ENCODE measurements at regions not wholly inside any gene's neighbourhood (a gene's known extent, or its start where the extent isn't known, plus 50 kb on each side); places are given as distances from the start of the nearest gene placed in this dataset.
"Not testable (repeated sequence)": the region's sequence is repeated elsewhere in the genome, so short reads cannot be mapped to it uniquely, and the experiment has no call there.

GRCh38 chr5:6302075-6302474 is 76.3 kb downstream of the MED10 start:
- Histone ChIP-seq H3K27ac (ENCODE audit: low read depth, low read length) (no peak overlapping the region), H3K9me3 (ENCODE audit: control insufficient read depth in 5 of 5, low read length in 5 of 5) (no peaks in the 10 kb centered on the region), H3K4me1 (ENCODE audit: control insufficient read depth in 5 of 5, insufficient read depth in 5 of 5, low read length in 5 of 5) (no peaks in the 10 kb centered on the region), H3K9ac (ENCODE audit: low read length in 5 of 5) (no peak overlapping the region), H3K36me3 (ENCODE audit: control insufficient read depth in 5 of 5, insufficient read depth in 5 of 5, low read length in 5 of 5) (no peaks in the 10 kb centered on the region), H3K4me3 (ENCODE audit: low read depth in 1 of 5, low read length in 5 of 5) (no peak overlapping the region), H3K27me3 (ENCODE audit: control insufficient read depth in 5 of 5, insufficient read depth in 4 of 5, low read length in 5 of 5) (no peaks in the 10 kb centered on the region)

- no peak overlapping the region for H3K27ac ChIP-seq (ENCODE audit: low read depth, low read length)
- no peaks in the 10 kb centered on the region for H3K27me3 ChIP-seq (ENCODE audit: control insufficient read depth in 5 of 5, insufficient read depth in 4 of 5, low read length in 5 of 5)
- no peaks in the 10 kb centered on the region for H3K36me3 ChIP-seq (ENCODE audit: control insufficient read depth in 5 of 5, insufficient read depth in 5 of 5, low read length in 5 of 5)
- no peaks in the 10 kb centered on the region for H3K4me1 ChIP-seq (ENCODE audit: control insufficient read depth in 5 of 5, insufficient read depth in 5 of 5, low read length in 5 of 5)
- no peak overlapping the region for H3K4me3 ChIP-seq (ENCODE audit: low read depth in 1 of 5, low read length in 5 of 5)
- H3K9ac ChIP-seq (ENCODE audit: low read length in 5 of 5): no peak overlapping the region
- peaks cover 0 to 3% (median 0%) of the 10 kb centered on the region in 5 donors for H3K9me3 ChIP-seq (ENCODE audit: control insufficient read depth in 5 of 5, low read length in 5 of 5)
These were observed 81.8 kb downstream of the MED10 start for GRCh38 chr5:6296524-6296923.

GRCh38 chr5:6291961-6292360 is 86.4 kb downstream of the MED10 start:
- peaks cover 0 to 3% (median 0%) of the 10 kb centered on the region in 5 donors for H3K9me3 ChIP-seq (ENCODE audit: control insufficient read depth in 5 of 5, low read length in 5 of 5)
- H3K27me3 ChIP-seq (ENCODE audit: control insufficient read depth in 5 of 5, insufficient read depth in 4 of 5, low read length in 5 of 5): no peaks in the 10 kb centered on the region
- H3K4me1 ChIP-seq (ENCODE audit: control insufficient read depth in 5 of 5, insufficient read depth in 5 of 5, low read length in 5 of 5): no peaks in the 10 kb centered on the region
- no peaks in the 10 kb centered on the region for H3K36me3 ChIP-seq (ENCODE audit: control insufficient read depth in 5 of 5, insufficient read depth in 5 of 5, low read length in 5 of 5)
- no peak overlapping the region for H3K27ac ChIP-seq (ENCODE audit: low read depth, low read length)
- H3K4me3 ChIP-seq (ENCODE audit: low read depth in 1 of 5, low read length in 5 of 5): no peak overlapping the region
- H3K9ac ChIP-seq (ENCODE audit: low read length in 5 of 5): no peak overlapping the region

GRCh38 chr5:6289239-6289638 is 89.1 kb downstream of the MED10 start:
- Histone ChIP-seq H3K4me1 (ENCODE audit: control insufficient read depth in 5 of 5, insufficient read depth in 5 of 5, low read length in 5 of 5) (no peaks in the 10 kb centered on the region), H3K36me3 (ENCODE audit: control insufficient read depth in 5 of 5, insufficient read depth in 5 of 5, low read length in 5 of 5) (no peaks in the 10 kb centered on the region), H3K9ac (ENCODE audit: low read length in 5 of 5) (no peak overlapping the region), H3K4me3 (ENCODE audit: low read depth in 1 of 5, low read length in 5 of 5) (no peak overlapping the region), H3K27ac (ENCODE audit: low read depth, low read length) (no peak overlapping the region), H3K27me3 (ENCODE audit: control insufficient read depth in 5 of 5, insufficient read depth in 4 of 5, low read length in 5 of 5) (no peaks in the 10 kb centered on the region), H3K9me3 (ENCODE audit: control insufficient read depth in 5 of 5, low read length in 5 of 5) (no peaks in the 10 kb centered on the region)

GRCh38 chr5:6287176-6287575 is 91.2 kb downstream of the MED10 start:
- Histone ChIP-seq H3K4me3 (ENCODE audit: low read depth in 1 of 5, low read length in 5 of 5) (no peak overlapping the region), H3K36me3 (ENCODE audit: control insufficient read depth in 5 of 5, insufficient read depth in 5 of 5, low read length in 5 of 5) (no peaks in the 10 kb centered on the region), H3K27me3 (ENCODE audit: control insufficient read depth in 5 of 5, insufficient read depth in 4 of 5, low read length in 5 of 5) (no peaks in the 10 kb centered on the region), H3K9ac (ENCODE audit: low read length in 5 of 5) (no peak overlapping the region), H3K27ac (ENCODE audit: low read depth, low read length) (no peak overlapping the region), H3K4me1 (ENCODE audit: control insufficient read depth in 5 of 5, insufficient read depth in 5 of 5, low read length in 5 of 5) (no peaks in the 10 kb centered on the region), H3K9me3 (ENCODE audit: control insufficient read depth in 5 of 5, low read length in 5 of 5) (no peaks in the 10 kb centered on the region)

GRCh38 chr5:6286404-6286803 is 91.9 kb downstream of the MED10 start:
- H3K36me3 ChIP-seq (ENCODE audit: control insufficient read depth in 5 of 5, insufficient read depth in 5 of 5, low read length in 5 of 5): no peaks in the 10 kb centered on the region
- H3K4me3 ChIP-seq (ENCODE audit: low read depth in 1 of 5, low read length in 5 of 5): no peak overlapping the region
- H3K9me3 ChIP-seq (ENCODE audit: control insufficient read depth in 5 of 5, low read length in 5 of 5): no peaks in the 10 kb centered on the region
- no peaks in the 10 kb centered on the region for H3K27me3 ChIP-seq (ENCODE audit: control insufficient read depth in 5 of 5, insufficient read depth in 4 of 5, low read length in 5 of 5)
- H3K4me1 ChIP-seq (ENCODE audit: control insufficient read depth in 5 of 5, insufficient read depth in 5 of 5, low read length in 5 of 5): no peaks in the 10 kb centered on the region
- no peak overlapping the region for H3K27ac ChIP-seq (ENCODE audit: low read depth, low read length)
- H3K9ac ChIP-seq (ENCODE audit: low read length in 5 of 5): no peak overlapping the region

GRCh38 chr5:6284491-6284890 is 93.9 kb downstream of the MED10 start:
- not testable (repeated sequence) for H3K9ac ChIP-seq (ENCODE audit: low read length in 5 of 5); H3K27me3 ChIP-seq (ENCODE audit: control insufficient read depth in 5 of 5, insufficient read depth in 4 of 5, low read length in 5 of 5); H3K27ac ChIP-seq (ENCODE audit: low read depth, low read length); H3K36me3 ChIP-seq (ENCODE audit: control insufficient read depth in 5 of 5, insufficient read depth in 5 of 5, low read length in 5 of 5); H3K9me3 ChIP-seq (ENCODE audit: control insufficient read depth in 5 of 5, low read length in 5 of 5); H3K4me1 ChIP-seq (ENCODE audit: control insufficient read depth in 5 of 5, insufficient read depth in 5 of 5, low read length in 5 of 5); H3K4me3 ChIP-seq (ENCODE audit: low read depth in 1 of 5, low read length in 5 of 5)

GRCh38 chr5:6282352-6282751 is 96.0 kb downstream of the MED10 start:
- Histone ChIP-seq H3K9me3 (ENCODE audit: control insufficient read depth in 5 of 5, low read length in 5 of 5) (no peaks in the 10 kb centered on the region), H3K27ac (ENCODE audit: low read depth, low read length) (no peak overlapping the region), H3K4me1 (ENCODE audit: control insufficient read depth in 5 of 5, insufficient read depth in 5 of 5, low read length in 5 of 5) (no peaks in the 10 kb centered on the region), H3K4me3 (ENCODE audit: low read depth in 1 of 5, low read length in 5 of 5) (no peak overlapping the region), H3K9ac (ENCODE audit: low read length in 5 of 5) (no peak overlapping the region), H3K36me3 (ENCODE audit: control insufficient read depth in 5 of 5, insufficient read depth in 5 of 5, low read length in 5 of 5) (no peaks in the 10 kb centered on the region), H3K27me3 (ENCODE audit: control insufficient read depth in 5 of 5, insufficient read depth in 4 of 5, low read length in 5 of 5) (no peaks in the 10 kb centered on the region)

- no peaks in the 10 kb centered on the region for H3K9me3 ChIP-seq (ENCODE audit: control insufficient read depth in 5 of 5, low read length in 5 of 5)
- H3K9ac ChIP-seq (ENCODE audit: low read length in 5 of 5): no peak overlapping the region
- H3K36me3 ChIP-seq (ENCODE audit: control insufficient read depth in 5 of 5, insufficient read depth in 5 of 5, low read length in 5 of 5): no peaks in the 10 kb centered on the region
- no peak overlapping the region for H3K4me3 ChIP-seq (ENCODE audit: low read depth in 1 of 5, low read length in 5 of 5)
- H3K27ac ChIP-seq (ENCODE audit: low read depth, low read length): no peak overlapping the region
- no peaks in the 10 kb centered on the region for H3K27me3 ChIP-seq (ENCODE audit: control insufficient read depth in 5 of 5, insufficient read depth in 4 of 5, low read length in 5 of 5)
- no peaks in the 10 kb centered on the region for H3K4me1 ChIP-seq (ENCODE audit: control insufficient read depth in 5 of 5, insufficient read depth in 5 of 5, low read length in 5 of 5)
These were observed 96.5 kb downstream of the MED10 start for GRCh38 chr5:6281818-6282217.

GRCh38 chr5:6280425-6281100 is 97.8 kb downstream of the MED10 start:
- H3K36me3 ChIP-seq (ENCODE audit: control insufficient read depth in 5 of 5, insufficient read depth in 5 of 5, low read length in 5 of 5): no peaks in the 10 kb centered on the region

More at GRCh38 chr5:6280425-6281100, 97.8 kb downstream of the MED10 start:
- no peaks in the 10 kb centered on the region for H3K4me1 ChIP-seq (ENCODE audit: control insufficient read depth in 5 of 5, insufficient read depth in 5 of 5, low read length in 5 of 5)
- no peaks in the 10 kb centered on the region for H3K9me3 ChIP-seq (ENCODE audit: control insufficient read depth in 5 of 5, low read length in 5 of 5)
- H3K27ac ChIP-seq (ENCODE audit: low read depth, low read length): no peak overlapping the region
- H3K9ac ChIP-seq (ENCODE audit: low read length in 5 of 5): no peak overlapping the region
- peaks cover 0 to 4% (median 0%) of the 10 kb centered on the region in 5 donors for H3K27me3 ChIP-seq (ENCODE audit: control insufficient read depth in 5 of 5, insufficient read depth in 4 of 5, low read length in 5 of 5)
- no peak overlapping the region for H3K4me3 ChIP-seq (ENCODE audit: low read depth in 1 of 5, low read length in 5 of 5)

Measured in subcutaneous abdominal adipose tissue (tissue), 5 donors.